HG03432 (cell line): ENCODE measurements at regions not wholly inside any gene's neighbourhood (a gene's known extent, or its start where the extent isn't known, plus 50 kb on each side); places are given as distances from the start of the nearest gene placed in this dataset.
"Not testable (repeated sequence)": the region's sequence is repeated elsewhere in the genome, so short reads cannot be mapped to it uniquely, and the experiment has no call there.

Experiments
- ATAC-seq: cut with Tn5 transposase; IDR thresholded peaks from one replicate; pipeline ENCODE4 v1.9.1; 2021; ENCODE audit warnings: mild to moderate bottlenecking, moderate library complexity; ENCODE audit not compliant: unreplicated experiment

DNA sequence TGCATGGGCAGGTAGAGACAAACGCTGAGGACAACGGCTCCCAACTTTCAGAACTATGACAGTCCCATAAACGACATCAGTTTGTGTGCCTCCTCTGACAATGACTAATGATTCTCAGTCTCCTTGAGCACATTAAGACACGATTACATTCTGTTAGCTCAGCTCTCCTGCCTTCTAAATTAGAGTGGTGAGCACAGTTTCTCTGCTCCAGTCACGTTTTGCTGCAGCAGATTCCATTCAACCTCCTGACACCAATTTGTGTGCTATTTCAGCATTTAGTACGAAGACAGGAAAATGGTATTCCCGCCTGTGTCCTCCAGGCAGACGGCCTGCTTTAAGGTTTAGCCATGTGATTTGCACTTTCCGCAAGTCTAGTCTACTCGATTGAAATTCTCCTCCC is 458.4 kb upstream of the CFAP20DC start:
- no peak for ATAC-seq

DNA sequence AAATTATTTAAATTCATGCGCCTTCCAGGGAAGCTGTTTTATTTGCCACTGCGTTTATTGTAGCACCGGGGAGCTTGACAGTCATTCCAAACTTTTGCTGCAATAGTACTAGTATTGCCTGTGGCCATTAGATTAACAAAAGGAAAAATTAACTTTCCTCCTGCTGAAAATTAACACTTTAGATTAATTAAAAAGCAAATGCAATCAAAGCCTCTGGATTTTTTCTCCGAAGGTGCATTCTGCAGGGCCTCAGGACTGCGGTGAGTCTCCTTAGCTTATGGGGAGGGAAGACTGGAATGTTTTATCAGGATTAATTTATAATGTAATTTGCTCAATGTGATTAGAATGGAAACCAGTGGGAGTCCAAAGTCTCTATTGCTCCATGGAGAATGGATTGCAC is 456.4 kb upstream of the CFAP20DC start:
- ATAC-seq = no peak

DNA sequence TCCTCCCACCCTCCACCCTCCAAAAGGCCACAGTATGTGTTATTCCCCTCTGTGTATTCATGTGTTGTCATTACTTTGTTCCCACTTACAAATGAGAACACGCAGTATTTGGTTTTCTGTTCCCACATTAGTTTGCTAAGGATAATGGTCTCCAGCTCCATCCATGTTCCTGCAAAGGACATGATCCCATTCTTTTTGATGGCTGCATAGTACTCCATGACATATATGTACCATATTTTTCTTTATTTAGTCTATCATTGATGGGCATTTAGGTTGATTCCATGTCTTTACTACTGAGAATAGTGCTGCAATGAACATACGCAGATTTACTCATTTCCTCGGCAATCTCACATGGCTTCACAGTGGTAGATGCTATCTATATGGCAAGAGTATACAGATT is 453.6 kb upstream of the CFAP20DC start:
- ATAC-seq = no peak

DNA sequence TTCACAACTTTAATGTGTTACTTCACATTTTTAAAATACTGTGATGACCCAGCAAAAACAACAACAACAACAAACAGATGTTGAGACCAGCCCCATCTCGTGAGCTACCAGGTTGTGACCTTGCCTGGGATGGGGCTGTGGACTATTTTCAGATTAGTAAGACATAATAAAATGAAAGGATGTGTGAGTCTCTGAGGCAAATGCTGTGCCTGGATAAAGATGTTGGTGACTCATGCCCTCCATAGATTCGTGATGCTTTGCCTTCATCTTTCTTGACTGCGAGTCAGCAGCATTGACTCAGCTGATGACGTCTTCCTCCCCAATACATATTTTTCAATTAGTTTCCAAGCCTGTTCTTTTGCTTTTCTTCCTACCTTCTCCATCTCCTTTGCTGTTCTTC is 453.0 kb upstream of the CFAP20DC start:
- ATAC-seq = no peak

DNA sequence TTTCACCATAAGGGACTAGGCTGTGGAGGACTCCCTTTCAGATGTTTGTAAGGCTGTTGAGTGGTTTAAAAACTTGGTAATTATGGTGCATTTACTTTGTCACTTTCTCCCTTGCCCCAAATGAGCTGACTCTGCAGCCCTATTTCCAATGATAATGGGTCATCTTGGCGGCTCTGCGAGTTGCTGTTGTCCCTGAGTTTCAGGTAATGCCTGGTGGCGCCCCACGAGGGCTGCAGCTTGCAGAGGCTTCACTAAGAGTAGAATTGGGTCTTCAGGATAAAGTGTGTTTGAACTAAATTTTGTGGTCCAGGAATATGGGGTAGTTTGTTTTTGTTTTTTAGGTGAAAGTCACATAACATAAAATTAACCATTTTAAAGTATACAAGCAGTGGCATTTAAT is 450.1 kb upstream of the CFAP20DC start:
- ATAC-seq = no peak

DNA sequence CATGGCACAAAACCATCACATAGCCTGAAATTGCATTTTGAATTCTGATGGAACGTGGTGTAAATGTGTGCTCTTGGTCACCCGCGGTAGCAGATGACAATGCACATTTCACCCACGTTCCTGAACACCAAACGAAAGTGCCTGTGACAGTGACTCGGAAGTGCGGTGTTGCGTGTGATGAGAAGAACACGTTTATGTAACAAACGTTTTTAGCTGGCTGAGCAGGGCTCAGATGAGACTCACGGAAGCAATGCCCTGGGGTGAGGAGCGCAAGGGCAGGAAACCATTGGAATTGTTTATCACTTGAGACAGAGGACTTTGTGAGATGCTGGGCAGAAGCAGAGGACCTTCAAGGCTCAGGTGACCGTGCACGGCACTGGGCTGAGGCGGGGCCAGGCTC is 449.2 kb upstream of the CFAP20DC start:
- ATAC-seq = no peak

DNA sequence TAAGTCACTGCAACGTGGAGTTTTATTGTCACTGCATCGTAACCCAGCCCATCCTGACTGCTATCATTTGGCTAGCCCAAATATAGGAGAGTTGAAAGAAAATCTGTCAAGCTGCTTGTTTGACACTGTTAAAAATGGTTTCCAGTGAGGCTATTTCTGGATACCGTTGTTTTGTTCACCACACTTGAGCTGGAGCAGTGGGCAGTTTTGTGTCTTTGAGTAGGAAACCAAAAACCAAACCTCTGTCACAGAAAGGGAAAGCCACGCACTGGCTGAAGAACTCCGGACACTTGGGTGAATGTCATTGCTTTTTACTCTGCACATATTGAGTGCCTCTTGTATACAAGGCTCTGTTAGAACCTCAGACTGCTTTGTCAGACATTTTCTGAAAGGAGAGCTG is 446.4 kb upstream of the CFAP20DC start:
- no peak for ATAC-seq

DNA sequence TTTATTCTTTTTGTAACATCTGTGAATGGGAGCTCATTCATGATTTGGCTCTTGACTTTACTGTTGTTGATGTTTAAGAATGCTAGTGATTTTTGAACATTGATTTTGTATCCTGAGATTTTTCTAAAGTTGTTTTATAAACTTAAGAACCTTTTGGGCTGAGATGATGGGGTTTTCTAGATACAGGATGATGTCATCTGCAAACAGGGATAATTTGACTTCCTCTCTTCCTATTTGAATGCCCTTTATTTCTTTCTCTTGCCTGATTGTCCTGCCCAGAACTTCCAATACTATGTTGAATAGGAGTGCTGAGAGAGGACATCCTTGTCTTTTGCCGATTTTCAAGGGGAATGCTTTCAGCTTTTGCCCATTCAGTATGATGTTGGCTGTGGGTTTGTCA is 445.1 kb upstream of the CFAP20DC start:
- not testable (repeated sequence) for ATAC-seq

DNA sequence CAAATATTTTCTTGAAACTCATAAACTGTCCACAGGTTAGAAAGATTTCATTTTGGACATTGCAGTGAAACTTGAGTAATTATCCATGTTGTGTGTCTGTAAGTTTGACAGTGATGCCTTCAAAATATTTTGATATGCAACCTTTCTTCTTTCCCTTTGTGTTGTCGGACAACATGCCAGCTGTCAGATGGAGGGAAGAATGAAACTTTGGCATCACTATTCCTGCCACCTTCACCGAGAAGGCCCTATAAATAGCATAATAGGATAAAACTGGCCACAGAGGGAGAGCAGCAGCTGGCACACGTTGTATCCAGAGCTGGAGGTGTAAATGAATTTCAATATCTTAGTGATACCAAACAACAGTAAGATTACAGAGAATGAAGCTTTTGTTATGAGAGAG is 436.7 kb upstream of the CFAP20DC start:
- ATAC-seq = no peak

DNA sequence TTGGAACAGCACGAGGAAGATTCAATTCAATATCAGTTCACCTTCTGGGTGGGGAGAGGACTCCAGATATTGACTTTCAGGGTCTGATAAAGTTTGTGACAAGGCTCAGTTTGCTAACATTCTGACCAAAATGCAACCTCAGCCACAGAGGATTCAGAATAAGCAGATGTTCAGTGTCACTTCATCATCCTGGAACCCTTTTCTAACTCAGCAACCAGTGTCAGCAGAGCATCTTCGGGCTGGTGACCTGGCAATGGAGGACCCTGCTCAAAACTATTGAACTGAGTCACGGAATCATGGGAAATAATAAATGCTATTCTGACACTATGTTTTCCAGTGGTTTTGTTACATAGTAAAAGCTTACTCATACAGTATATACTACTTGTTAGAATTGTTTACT is 433.4 kb upstream of the CFAP20DC start:
- no peak for ATAC-seq

DNA sequence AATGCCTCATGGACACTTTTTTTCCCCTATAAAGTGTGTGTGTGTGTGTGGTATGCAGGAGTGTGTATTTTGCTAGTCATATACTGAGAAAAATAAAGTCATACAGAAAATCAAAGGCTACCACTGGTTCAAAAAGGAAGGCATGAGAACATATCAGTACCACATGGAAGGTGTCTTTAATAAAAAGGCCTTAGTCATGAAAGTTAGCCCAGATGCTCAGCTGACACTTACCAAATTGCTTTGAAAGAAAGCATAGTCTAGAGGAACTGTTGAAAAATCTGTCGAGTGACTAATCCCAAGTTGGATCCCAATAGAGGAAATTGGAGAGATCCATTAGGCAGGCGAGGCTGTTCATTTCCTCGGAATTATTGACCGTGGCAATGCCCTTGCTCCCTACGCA is 432.9 kb upstream of the CFAP20DC start:
- no peak for ATAC-seq

DNA sequence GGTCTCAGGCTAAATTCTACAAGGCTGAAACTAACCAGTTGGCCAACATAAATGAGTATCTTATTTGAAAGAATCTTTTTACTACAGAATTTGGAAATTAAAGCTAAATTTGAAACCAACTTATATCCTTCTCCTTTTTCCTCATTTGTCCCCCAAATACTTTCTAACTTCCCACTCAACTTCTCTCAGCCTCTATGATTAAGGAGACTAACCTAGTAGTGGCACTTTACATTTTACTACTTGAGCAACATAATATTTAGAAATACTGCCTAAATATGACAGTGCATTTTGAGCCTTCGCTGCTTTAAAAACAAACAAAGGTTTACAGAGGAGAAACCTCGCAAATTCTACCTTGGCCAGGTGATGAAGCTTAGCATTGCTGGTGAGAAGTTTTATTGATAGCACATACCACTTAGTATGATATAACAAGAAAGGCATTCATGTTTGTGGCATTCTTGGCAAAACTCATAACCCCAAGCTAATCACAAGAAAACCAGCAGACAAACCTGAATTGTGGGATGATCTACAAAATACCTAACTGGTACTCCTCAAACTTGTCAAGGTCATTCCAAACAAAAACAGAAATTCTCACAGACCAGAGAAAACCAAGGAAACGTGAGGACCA is 432.1 kb upstream of the CFAP20DC start:
- ATAC-seq = no peak

DNA sequence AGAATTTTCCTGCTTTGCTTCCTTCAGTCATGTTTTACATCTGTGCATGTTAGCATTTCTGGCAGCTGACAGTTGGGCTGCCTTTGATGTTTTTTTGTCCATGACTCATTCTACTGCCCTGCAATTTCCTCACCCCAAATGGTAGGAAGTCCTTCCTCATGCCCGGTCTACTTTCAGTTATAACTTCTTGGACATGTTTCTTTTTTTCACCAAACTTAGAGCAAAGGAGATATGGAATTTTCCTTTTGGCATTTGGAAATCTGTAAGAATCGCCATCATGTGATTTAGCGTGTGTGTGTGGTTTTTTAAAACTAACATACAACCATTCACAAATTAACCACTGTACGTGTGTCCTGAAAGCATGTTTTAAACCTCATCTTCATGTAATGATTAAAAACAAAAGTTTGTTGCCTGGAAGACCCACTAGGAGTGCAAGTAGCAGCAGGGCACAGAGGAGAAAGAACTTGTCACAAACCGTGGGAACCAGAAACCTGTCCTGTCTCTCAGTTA is 430.7 kb upstream of the CFAP20DC start:
- peak; percentile 88 for ATAC-seq

DNA sequence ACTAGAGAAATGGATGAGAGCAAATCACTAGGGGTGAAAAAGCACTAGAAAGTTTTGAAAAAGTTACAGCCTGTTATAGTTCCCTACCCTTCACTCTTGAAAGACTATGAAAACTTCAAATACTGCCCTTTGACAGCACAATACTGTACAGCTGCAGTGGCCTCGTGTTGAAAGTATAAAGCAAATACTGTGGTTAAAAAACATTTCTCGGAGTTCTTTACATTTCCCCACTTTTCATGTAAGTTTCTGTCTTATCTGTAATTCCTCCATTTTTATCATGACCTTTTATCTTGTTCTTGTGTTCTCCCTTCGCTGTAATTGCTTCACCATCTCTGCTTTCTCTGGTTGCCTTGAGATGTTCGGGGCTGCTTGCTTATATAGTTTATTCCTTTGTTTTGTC is 423.8 kb upstream of the CFAP20DC start:
- ATAC-seq = peak; percentile 70

DNA sequence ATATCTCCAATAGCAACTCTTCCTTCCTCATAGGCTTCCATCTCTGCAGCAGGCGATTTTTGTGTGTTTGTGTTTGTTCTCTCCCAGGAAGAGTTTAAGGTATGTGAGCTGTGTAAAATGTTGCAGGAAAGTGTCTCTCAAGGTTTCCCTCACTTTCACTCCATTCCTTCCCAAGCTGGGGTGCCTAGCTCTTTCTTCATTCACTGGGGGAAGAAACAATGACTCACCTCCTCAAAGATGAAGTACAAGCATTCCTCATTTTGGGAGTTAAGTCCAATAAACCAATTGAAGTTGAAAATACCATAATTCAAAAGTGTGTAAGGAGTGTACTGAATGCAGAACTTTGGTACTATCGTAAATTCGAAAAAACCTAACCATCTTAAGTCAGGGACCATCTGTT is 422.7 kb upstream of the CFAP20DC start:
- ATAC-seq = no peak

DNA sequence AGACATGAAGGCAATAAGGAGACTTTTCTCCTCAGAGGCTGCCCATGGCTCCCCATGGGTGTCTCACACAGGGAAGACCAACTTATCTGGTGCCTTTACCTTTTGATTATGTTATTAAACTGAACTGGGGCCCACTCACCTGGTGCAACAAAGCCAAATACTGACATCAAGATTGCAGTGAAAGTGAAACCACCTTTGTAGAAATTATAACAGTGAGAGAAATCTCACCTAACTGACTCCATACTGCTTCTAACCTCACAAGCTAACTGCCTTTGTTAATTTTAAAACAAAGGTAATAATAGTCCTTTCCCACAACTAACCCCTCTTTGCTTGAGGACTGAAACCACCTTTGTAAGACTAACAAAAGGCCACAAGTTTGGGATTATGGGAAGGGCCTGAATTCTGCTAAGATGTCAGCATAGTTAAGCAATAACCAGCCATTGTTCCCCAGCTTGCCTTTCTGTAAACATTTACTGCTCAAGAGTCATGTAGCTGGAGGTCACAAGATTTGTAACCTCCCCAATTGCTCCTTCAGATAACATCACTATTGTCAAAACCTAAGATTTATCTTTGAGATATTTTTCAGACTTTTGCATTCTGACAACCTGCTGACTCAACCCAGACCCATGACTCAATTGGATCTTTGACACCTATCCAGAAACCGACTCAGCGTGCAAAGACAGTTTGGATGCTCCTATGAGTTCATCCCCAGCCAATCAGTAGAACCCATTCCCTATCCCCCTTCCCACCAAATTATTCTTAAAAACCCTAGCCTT is 420.3 kb upstream of the CFAP20DC start:
- ATAC-seq = no peak

DNA sequence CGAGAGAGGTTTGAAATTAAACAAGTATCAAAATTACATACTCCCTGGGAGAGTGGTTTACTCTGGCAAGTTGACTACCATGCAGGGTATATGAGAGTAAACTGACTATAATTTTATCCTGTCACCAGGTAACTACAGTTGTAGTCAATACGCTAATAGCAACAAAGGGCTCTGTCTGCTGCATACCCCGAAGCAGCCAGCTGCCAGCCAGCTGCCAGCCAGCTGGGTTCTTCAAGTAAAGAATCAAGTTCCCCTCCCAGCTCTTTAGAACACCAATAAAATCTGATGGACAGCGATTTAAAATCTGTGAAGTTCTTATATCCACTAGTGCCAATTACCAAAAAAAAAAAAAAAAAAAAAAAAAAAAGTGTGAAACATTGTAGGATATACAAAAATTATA is 417.7 kb upstream of the CFAP20DC start:
- no peak for ATAC-seq

DNA sequence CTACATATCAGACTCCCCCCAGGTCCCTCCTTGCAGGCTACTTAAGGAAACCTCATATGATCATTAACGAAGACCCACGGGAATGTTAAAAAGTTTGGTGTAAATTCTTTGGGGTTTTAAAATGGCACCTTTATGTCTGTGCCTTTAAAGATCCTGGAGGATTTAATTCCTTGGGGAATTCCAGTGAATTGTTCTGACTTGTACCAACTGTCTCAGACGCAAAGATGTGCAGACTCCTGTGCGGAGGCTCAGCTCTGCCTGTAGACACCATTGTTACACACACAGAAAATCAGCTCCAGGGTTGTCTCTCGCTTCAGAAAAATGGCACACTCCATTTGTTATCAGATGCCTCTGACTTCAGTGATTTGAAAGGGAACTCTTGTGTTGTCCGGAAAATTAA is 414.4 kb upstream of the CFAP20DC start:
- no peak for ATAC-seq

DNA sequence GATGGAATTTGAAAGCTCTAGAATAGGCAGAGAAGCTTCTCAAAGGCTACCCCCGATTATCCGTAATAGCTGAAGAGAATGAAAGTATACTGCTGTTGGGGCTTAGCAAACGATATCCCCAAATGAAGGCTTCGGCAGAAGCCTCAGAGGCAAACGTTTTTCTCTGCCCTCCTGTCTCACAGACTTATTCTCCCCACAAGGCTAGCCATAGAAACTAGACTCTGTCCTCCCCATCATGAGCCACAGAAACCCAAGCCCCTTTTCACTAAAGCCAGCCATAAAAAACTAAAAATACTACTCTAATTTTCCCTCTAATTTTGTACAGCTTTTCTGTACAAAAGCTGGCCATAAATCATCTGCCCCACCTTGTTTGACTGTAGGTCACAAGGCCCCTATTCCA is 413.4 kb upstream of the CFAP20DC start:
- no peak for ATAC-seq

DNA sequence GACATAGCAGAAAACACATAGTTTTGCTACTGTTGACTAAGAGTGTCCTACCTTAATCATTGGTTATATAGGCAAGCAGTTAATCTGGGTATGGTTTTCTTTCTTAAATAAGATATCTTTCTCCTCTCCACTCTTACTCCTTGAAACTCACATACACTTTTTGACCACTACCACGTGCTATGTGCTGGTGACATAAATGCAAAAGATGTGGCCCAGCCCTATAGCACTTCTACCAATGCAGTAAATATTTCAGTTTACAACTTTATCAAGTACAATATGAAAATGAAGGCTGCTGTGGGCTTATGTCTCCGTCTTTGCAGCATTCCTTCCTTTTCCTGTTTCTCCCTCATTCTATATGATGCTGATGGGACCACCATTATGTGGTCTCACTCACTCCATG is 410.2 kb upstream of the CFAP20DC start:
- no peak for ATAC-seq

DNA sequence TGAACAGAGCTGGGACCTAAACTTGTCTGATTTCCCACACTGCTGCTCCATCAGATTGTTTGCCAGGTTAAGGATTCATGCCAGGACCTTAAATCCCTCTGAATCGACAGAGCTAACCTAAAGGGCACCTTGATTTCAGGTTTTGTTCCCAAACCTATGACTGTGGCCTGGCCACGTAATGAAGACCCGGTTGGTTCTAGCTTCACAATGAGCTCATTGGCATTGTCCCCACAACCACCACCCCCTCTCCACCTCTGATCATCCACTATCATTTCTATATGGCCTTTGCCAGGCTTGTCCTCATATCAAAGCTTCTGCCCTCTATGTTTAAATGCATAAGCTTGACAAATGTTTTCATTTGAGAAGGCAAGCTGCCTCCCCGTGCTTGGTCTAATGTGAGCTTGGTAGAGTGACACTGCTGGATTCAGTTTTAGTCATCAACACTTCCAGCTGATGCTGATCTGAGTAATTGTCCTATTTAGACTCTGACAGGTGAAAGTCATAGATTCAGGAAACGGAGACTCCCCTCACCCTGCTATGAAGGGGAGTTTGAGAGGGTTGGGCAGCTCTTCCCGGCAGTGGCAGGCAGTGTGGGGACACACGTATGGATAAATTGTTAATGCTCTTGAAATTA is 407.1 kb upstream of the CFAP20DC start:
- peak; percentile 100 for ATAC-seq
